T-helper 2 cell treated with Interferon-gamma antibody and Interleukin-4, amounts not matched to agents 5 μg/mL and 100 μg/mL, for 36 hours (primary cell): ENCODE measurements at regions not wholly inside any gene's neighbourhood (a gene's known extent, or its start where the extent isn't known, plus 50 kb on each side); places are given as distances from the start of the nearest gene placed in this dataset.

Experiments used
- DNase-seq: peaks from one replicate; pipeline ENCODE4 v3.0.0; 2021; ENCODE audit warnings: low spot score
- H3K27ac Mint-ChIP-seq: one replicate; pipeline ENCODE4 v1.8.0; 2021; ENCODE audit warnings: mild to moderate bottlenecking, mixed read lengths
- H3K27me3 Mint-ChIP-seq: one replicate; pipeline ENCODE4 v1.8.0; 2021; ENCODE audit warnings: low read depth, mixed read lengths
- H3K36me3 Mint-ChIP-seq: one replicate; pipeline ENCODE4 v1.8.0; 2021; ENCODE audit warnings: low read depth, mixed read lengths
- H3K4me1 Mint-ChIP-seq: one replicate; pipeline ENCODE4 v1.8.0; 2021; ENCODE audit warnings: low read depth, mixed read lengths
- H3K4me3 Mint-ChIP-seq: one replicate; pipeline ENCODE4 v1.8.0; 2022; ENCODE audit warnings: mild to moderate bottlenecking, moderate library complexity, mixed read lengths
- H3K9me3 Mint-ChIP-seq: one replicate; pipeline ENCODE4 v1.8.0; 2021; ENCODE audit warnings: mixed read lengths

- Mint-ChIP-seq H3K4me3 (no peak overlapping the region), H3K9me3 (no peaks in the 10 kb centered on the region), H3K4me1 (no peaks in the 10 kb centered on the region)
Observed at GRCh38 chrX:21289232-21289631, 85.0 kb upstream of the CNKSR2 start.

GRCh38 chrX:21295246-21295820, 78.9 kb upstream of the CNKSR2 start:
- no peak for DNase-seq
- H3K27me3 Mint-ChIP-seq: no peaks in the 10 kb centered on the region
- H3K27ac Mint-ChIP-seq: no peak overlapping the region
- H3K36me3 Mint-ChIP-seq: no peaks in the 10 kb centered on the region
- H3K4me3 Mint-ChIP-seq: no peak overlapping the region
- H3K4me1 Mint-ChIP-seq: no peaks in the 10 kb centered on the region
- H3K9me3 Mint-ChIP-seq: no peaks in the 10 kb centered on the region

More at GRCh38 chrX:21289232-21289631, 85.0 kb upstream of the CNKSR2 start:
- Mint-ChIP-seq H3K36me3 (no peaks in the 10 kb centered on the region), H3K27ac (no peak overlapping the region), H3K27me3 (no peaks in the 10 kb centered on the region)
- no peak for DNase-seq

GRCh38 chrX:21305799-21306336, 68.3 kb upstream of the CNKSR2 start:
- DNase-seq: no peak
- Mint-ChIP-seq H3K36me3 (no peaks in the 10 kb centered on the region), H3K27ac (peak overlapping the region; percentile 34), H3K4me1 (peaks cover 12% of the 10 kb centered on the region), H3K9me3 (no peaks in the 10 kb centered on the region), H3K4me3 (peak overlapping the region; percentile 66), H3K27me3 (no peaks in the 10 kb centered on the region)

- H3K4me1 Mint-ChIP-seq: no peaks in the 10 kb centered on the region
- no peak overlapping the region for H3K4me3 Mint-ChIP-seq
- no peaks in the 10 kb centered on the region for H3K36me3 Mint-ChIP-seq
- no peak for DNase-seq
- peaks cover 9% of the 10 kb centered on the region for H3K9me3 Mint-ChIP-seq
- H3K27me3 Mint-ChIP-seq: no peaks in the 10 kb centered on the region
- no peak overlapping the region for H3K27ac Mint-ChIP-seq
Observed at GRCh38 chrX:21319323-21319722, 54.9 kb upstream of the CNKSR2 start.
